ENCODE measurements at regions not wholly inside any gene's neighbourhood (a gene's known extent, or its start where the extent isn't known, plus 50 kb on each side); places are given as distances from the start of the nearest gene placed in this dataset.

GRCh38 chr10:35794703-35795102 lies 152.6 kb upstream of the FZD8 start:
- TF ChIP-seq CTCF (IDR thresholded peaks at IDR 0.05; ENCODE audit: borderline replicate concordance, insufficient read depth, low read depth, low read length): no peak

GRCh38 chr10:35792291-35792690 lies 150.2 kb upstream of the FZD8 start:
- TF ChIP-seq CTCF (IDR thresholded peaks at IDR 0.05; ENCODE audit: borderline replicate concordance, insufficient read depth, low read depth, low read length): no peak
- H3K4me3 ChIP-seq (ENCODE audit: low read depth, low read length): no peak overlapping the region

More at GRCh38 chr10:35794703-35795102, 152.6 kb upstream of the FZD8 start:
- no peak overlapping the region for H3K4me3 ChIP-seq (ENCODE audit: low read depth, low read length)

GRCh38 chr10:35789996-35790395 lies 147.9 kb upstream of the FZD8 start:
- H3K4me3 ChIP-seq (ENCODE audit: low read depth, low read length): no peak overlapping the region
- no peak for TF ChIP-seq CTCF (IDR thresholded peaks at IDR 0.05; ENCODE audit: borderline replicate concordance, insufficient read depth, low read depth, low read length)

- TF ChIP-seq CTCF (IDR thresholded peaks at IDR 0.05; ENCODE audit: borderline replicate concordance, insufficient read depth, low read depth, low read length): no peak
- no peak overlapping the region for H3K4me3 ChIP-seq (ENCODE audit: low read depth, low read length)
Observed at GRCh38 chr10:35784751-35785150, 142.7 kb upstream of the FZD8 start.

GRCh38 chr10:35783305-35783838 lies 141.3 kb upstream of the FZD8 start:
- no peak for TF ChIP-seq CTCF (IDR thresholded peaks at IDR 0.05; ENCODE audit: borderline replicate concordance, insufficient read depth, low read depth, low read length)
- H3K4me3 ChIP-seq (ENCODE audit: low read depth, low read length): no peak overlapping the region

GRCh38 chr10:35781643-35782035 lies 139.5 kb upstream of the FZD8 start:
- peak; percentile 31; the same call in 1 of the 2 replicates for TF ChIP-seq CTCF (IDR thresholded peaks at IDR 0.05; ENCODE audit: borderline replicate concordance, insufficient read depth, low read depth, low read length)
- no peak overlapping the region for H3K4me3 ChIP-seq (ENCODE audit: low read depth, low read length)

GRCh38 chr10:35780970-35781642 lies 139.0 kb upstream of the FZD8 start:
- TF ChIP-seq CTCF (IDR thresholded peaks at IDR 0.05; ENCODE audit: borderline replicate concordance, insufficient read depth, low read depth, low read length): no peak
- no peak overlapping the region for H3K4me3 ChIP-seq (ENCODE audit: low read depth, low read length)

All from GM12875 (cell line).